GM18508 (cell line): ENCODE measurements at regions not wholly inside any gene's neighbourhood (a gene's known extent, or its start where the extent isn't known, plus 50 kb on each side); places are given as distances from the start of the nearest gene placed in this dataset.
"Not testable (repeated sequence)": the region's sequence is repeated elsewhere in the genome, so short reads cannot be mapped to it uniquely, and the experiment has no call there.

ENCODE experiments used
- ATAC-seq: cut with Tn5 transposase; IDR thresholded peaks from one replicate; pipeline ENCODE4 v1.9.1; 2021; ENCODE audit warnings: moderate number of reproducible peaks; ENCODE audit not compliant: insufficient read depth, unreplicated experiment

- no peak for ATAC-seq
These were observed 180.7 kb upstream of the CXCR4 start for GRCh38 chr2:136298631-136299030.

- no peak for ATAC-seq
These were observed 180.0 kb upstream of the CXCR4 start for GRCh38 chr2:136297994-136298393.

- ATAC-seq, result no peak
These were observed 179.4 kb upstream of the CXCR4 start for GRCh38 chr2:136297312-136297711.

GRCh38 chr2:136295168-136295567 is 177.2 kb upstream of the CXCR4 start:
- ATAC-seq, result no peak

DNA sequence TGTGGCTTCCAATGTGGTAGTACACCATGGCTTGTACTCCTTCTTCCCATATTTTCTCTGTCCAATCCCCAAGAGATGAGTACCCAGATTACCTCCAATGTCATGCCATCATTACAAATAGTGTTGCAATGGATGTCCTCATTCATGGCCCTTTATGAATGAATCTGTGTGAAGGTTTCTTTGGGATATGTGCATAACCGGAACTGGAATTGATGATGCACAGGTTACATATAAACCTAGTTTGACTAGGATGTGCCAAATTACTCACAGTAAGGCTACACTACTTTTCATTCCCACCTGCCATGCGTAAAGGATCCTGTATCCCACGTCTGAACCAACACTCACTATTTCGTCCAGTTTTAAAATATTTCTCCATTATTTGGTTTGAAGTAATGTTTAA is 173.9 kb upstream of the CXCR4 start:
- ATAC-seq, result no peak

- no peak for ATAC-seq
These were observed 172.4 kb upstream of the CXCR4 start for GRCh38 chr2:136290326-136290725.

DNA sequence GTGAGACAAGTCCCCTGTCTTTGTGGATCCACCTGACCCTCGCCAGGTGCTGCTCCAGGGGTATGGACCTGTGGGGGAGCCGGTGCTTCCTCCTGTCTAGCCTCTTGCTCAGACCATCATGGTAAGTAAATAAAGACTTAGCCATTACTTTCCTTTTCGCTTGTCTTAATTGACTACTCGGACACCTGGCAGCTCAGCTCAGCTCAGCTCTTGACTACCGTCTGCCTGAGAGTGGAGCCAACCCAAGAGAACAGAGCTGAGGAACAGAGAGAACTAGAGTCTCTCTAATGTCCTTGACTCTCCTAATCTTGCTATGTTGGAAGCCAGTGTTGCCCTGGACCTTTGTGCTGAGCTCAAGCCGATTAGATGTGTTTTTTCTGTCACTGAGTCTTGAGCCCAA is 170.3 kb upstream of the CXCR4 start:
- ATAC-seq, result no peak

DNA sequence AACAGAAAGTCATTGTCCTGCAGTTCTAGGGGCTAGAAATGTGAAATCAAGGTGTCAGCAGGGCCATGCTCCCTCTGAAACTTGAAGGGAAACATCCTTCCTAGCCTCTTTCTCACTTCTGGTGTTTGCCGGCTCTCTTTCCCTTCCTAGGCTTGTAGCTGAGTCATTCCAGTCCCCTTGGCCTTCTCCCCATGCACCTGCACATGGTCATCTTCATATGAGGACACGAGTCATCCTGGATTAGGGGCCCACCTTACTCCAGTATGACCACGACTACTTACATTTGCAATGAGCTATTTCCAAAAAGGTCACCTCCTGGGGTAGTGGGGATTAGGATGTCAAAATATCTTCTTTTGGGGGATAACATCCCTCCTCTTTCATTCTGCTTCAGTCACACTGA is 168.5 kb upstream of the CXCR4 start:
- ATAC-seq, result no peak

- no peak for ATAC-seq
These were observed 166.5 kb upstream of the CXCR4 start for GRCh38 chr2:136284226-136285119.

- ATAC-seq, result no peak
These were observed 164.3 kb upstream of the CXCR4 start for GRCh38 chr2:136282251-136282650.

GRCh38 chr2:136281281-136282114 is 163.5 kb upstream of the CXCR4 start:
- ATAC-seq, result no peak

DNA sequence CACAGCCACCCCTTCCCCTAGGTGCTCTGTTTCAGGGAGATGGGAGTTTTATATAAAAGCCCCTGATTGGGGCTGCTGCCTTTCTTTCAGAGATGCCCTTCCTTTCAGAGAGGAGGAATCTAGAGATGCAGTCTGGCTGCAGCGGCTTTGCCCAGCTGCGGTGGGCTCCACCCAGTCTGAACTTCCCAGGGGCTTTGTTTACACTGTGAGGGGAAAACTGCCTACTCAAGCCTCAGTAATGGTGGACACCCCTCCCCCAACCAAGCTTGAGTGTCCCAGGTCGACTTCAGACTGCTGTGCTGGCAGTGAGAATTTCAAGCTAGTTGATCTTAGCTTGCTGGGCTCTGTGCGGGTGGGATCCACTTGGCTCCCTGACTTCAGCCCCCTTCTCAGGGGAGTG is 148.4 kb upstream of the CXCR4 start:
- not testable (repeated sequence) for ATAC-seq

DNA sequence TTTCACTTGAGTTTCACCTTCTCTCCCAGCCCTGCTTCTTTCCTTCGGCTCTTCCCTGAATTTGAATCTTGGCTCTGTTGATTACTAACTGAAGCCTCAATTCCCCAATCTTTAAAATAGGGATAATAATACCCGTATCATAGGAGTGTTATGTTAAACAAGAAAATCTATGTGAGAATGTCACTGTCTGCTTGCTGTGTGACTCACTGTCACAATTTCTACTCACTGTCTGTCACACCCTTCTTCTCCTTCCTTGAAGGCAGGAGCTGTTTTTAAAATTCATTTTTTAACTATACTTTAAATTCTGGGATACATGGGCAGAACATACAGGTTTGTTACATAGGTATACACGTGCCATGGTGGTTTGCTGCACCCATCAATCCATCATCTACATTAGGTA is 141.6 kb upstream of the CXCR4 start:
- ATAC-seq, result no peak

- no peak for ATAC-seq
These were observed 139.9 kb upstream of the CXCR4 start for GRCh38 chr2:136257893-136258292.

DNA sequence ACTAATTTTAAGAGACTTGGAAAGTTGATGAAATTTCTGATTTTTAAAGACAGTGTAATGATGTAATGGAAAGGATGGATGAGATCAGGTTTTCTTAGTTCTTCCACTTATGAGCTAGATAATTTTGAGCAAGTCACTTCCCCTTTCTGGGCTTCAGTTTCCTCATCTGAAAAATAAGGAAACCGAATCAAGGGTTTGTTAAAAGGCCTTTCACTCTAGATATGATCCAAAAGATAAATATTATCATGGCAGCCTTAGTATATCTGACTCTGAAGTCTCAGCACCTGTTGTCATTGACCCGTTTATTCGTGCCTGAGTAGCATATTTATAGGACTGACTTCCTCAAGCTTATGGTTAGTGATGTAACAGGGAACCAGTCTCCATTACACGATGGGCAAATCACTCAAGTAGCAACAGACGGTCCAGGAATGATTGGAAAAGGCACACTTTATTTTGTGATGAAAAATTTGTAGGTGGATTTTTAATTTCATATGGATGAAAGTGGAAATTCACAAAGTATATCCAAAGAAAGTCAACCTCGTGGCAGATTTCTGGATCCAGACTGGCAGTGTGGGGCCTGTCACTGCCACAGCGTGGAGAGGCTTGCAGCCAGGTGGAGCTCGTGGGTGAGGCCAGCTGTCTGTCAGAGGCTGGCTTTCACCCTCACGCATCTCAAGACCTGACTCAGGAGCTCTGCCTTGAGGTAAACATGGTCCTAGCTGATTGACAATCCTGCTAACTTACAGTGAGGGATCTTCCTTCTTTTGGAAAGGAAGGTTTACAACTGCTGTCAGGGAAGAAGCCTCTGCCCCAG is 137.9 kb upstream of the CXCR4 start:
- no peak for ATAC-seq

- no peak for ATAC-seq
These were observed 137.2 kb upstream of the CXCR4 start for GRCh38 chr2:136255127-136255526.

- ATAC-seq, result no peak
These were observed 136.7 kb upstream of the CXCR4 start for GRCh38 chr2:136254681-136255080.

DNA sequence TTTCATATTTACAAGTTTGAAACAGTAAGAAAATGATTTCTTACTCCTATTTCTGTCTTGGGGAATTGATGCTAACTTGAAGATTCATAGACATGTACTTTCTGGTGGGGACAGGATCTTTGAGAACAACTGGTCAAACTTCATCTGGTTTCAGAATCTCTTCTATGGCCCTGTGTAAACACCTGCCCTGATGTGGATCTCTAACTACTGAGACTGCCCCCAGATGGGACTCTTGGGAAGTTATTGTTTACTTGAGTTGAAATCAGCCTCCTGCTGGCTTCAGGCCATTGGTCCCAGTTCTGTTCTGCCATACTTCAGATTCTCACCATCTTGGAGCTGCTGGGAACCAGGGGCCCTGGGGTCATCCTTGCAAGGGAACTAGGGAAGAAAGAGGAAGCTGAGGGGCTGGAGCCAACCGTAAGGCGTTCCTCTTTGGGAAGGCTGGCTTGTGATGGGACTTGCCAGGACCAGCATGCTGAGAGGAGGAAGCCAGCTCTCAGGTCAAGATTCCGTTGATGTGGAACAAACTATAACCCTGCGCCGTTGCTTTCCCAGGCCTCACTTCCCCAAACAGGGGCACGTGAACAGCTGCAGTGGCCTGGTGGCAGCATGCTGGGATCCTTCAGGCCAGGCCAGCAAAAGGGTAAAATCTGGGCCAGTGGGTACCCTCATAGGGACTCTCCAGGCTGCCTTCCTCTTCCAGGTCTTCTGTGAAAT is 135.5 kb upstream of the CXCR4 start:
- ATAC-seq, result no peak

DNA sequence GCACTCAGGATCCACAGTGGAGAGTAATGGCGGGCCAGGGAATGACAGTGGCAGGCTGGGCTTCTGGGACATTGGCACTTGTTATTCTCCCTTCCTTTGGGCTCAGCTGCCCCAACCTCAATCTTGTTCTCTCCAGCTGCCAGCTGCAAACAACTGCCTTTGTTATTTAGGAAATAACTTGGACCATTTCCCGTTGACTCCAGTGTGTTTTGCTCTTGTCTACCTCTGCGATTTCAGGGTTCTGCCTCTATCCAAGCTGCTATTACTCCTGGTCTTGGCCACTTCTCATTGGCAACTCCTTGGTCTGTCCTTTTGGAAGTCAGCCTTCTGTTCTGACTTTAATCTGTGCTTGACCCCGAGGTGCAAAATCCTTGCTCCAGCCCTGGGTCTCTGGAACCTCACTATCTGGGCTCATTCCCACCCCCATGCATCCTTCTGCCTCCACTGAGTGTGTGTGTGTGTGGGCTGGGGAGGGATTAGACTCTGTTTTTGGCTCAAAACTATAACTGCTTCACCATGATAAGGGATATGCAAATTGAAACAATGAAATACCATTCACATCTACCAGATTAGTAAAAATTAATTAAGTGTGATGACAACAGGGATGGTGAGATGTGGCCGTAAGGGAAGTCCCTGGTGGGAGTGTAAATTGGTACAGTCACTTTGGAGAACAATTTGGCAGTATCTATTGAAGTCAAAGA is 134.1 kb upstream of the CXCR4 start:
- ATAC-seq, result no peak
